ENCODE measurements at regions not wholly inside any gene's neighbourhood (a gene's known extent, or its start where the extent isn't known, plus 50 kb on each side); places are given as distances from the start of the nearest gene placed in this dataset.

GRCh38 chr1:198001776-198002408 is 84.7 kb downstream of the LHX9 start:
- H3K9me3 ChIP-seq, result no peaks in the 10 kb centered on the region
- 50 to 69% (median 66%) methylated on average over 3 of the region's 3 CpGs for WGBS, 4 donors
- no peaks in the 10 kb centered on the region for H3K4me1 ChIP-seq
- intact Hi-C loops (cut with DNase I), result no loop called here
- no peak overlapping the region for H3K27ac ChIP-seq
- H3K27me3 ChIP-seq, result no peaks in the 10 kb centered on the region
- no peaks in the 10 kb centered on the region for H3K36me3 ChIP-seq
- no peak overlapping the region for H3K4me3 ChIP-seq
- no peak for DNase-seq
- no peak for ATAC-seq
- TF ChIP-seq POLR2A (IDR thresholded peaks at IDR 0.05), result no peak
- no peak for TF ChIP-seq CTCF (IDR thresholded peaks at IDR 0.05)

GRCh38 chr1:198003468-198003867 is 86.3 kb downstream of the LHX9 start:
- DNase-seq, result no peak
- 89 to 97% (median 92%) methylated on average over 2 of the region's 2 CpGs for WGBS, 4 donors
- Histone ChIP-seq H3K4me3 (no peak overlapping the region), H3K27ac (no peak overlapping the region), H3K27me3 (no peaks in the 10 kb centered on the region), H3K9me3 (no peaks in the 10 kb centered on the region), H3K4me1 (no peaks in the 10 kb centered on the region), H3K36me3 (no peaks in the 10 kb centered on the region)
- intact Hi-C loops (cut with DNase I), result no loop called here
- TF ChIP-seq POLR2A (IDR thresholded peaks at IDR 0.05), result no peak
- no peak for TF ChIP-seq CTCF (IDR thresholded peaks at IDR 0.05)
- ATAC-seq, result no peak

GRCh38 chr1:198007011-198007410 is 89.8 kb downstream of the LHX9 start:
- WGBS, 4 donors, result 89 to 100% (median 97%) methylated on average over 1 of the region's 1 CpG
- Histone ChIP-seq H3K9me3 (no peaks in the 10 kb centered on the region), H3K36me3 (no peaks in the 10 kb centered on the region), H3K4me3 (no peak overlapping the region), H3K4me1 (no peaks in the 10 kb centered on the region), H3K27me3 (no peaks in the 10 kb centered on the region), H3K27ac (no peak overlapping the region)
- no peak for ATAC-seq
- no peak for DNase-seq
- TF ChIP-seq POLR2A (IDR thresholded peaks at IDR 0.05) (no peak), CTCF (IDR thresholded peaks at IDR 0.05) (no peak)
- intact Hi-C loops (cut with DNase I), result no loop called here

GRCh38 chr1:198007687-198008607 is 90.8 kb downstream of the LHX9 start:
- Histone ChIP-seq H3K4me1 (no peaks in the 10 kb centered on the region), H3K27me3 (no peaks in the 10 kb centered on the region), H3K36me3 (no peaks in the 10 kb centered on the region), H3K27ac (no peak overlapping the region), H3K9me3 (no peaks in the 10 kb centered on the region), H3K4me3 (no peak overlapping the region)
- WGBS, 4 donors, result 61 to 77% (median 69%) methylated on average over 5 of the region's 5 CpGs
- no peak for TF ChIP-seq POLR2A (IDR thresholded peaks at IDR 0.05)
- no peak for TF ChIP-seq CTCF (IDR thresholded peaks at IDR 0.05)
- ATAC-seq, result no peak
- intact Hi-C loops (cut with DNase I), result no loop called here
- no peak for DNase-seq
